ENCODE measurements at regions not wholly inside any gene's neighbourhood (a gene's known extent, or its start where the extent isn't known, plus 50 kb on each side); places are given as distances from the start of the nearest gene placed in this dataset.

DNA sequence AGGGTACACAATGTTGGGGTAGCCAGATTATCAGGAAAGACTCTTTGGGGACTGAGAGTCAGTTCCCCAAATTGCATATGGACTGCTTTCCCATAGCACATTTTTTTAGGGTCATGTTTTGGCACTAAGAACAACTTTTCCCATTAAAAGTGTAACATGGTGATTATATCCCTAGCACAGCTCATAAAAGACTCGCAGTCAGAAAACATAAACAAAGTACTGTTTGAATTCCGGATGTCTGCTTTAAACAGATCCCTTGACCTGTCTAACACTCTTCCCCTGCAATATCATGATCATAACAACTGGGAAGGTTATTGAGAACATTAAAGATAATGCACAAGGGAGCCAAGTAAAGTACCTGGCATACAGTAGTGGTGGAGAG, 262.2 kb downstream of the ASXL3 start:
- H3K4me2 ChIP-seq (ENCODE audit: low read length): no peak overlapping the region
- TF ChIP-seq EZH2 (IDR thresholded peaks at IDR 0.05; ENCODE audit: insufficient read depth, low read length): no peak
- TF ChIP-seq, protein P1, sequence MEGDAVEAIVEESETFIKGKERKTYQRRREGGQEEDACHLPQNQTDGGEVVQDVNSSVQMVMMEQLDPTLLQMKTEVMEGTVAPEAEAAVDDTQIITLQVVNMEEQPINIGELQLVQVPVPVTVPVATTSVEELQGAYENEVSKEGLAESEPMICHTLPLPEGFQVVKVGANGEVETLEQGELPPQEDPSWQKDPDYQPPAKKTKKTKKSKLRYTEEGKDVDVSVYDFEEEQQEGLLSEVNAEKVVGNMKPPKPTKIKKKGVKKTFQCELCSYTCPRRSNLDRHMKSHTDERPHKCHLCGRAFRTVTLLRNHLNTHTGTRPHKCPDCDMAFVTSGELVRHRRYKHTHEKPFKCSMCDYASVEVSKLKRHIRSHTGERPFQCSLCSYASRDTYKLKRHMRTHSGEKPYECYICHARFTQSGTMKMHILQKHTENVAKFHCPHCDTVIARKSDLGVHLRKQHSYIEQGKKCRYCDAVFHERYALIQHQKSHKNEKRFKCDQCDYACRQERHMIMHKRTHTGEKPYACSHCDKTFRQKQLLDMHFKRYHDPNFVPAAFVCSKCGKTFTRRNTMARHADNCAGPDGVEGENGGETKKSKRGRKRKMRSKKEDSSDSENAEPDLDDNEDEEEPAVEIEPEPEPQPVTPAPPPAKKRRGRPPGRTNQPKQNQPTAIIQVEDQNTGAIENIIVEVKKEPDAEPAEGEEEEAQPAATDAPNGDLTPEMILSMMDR (IDR thresholded peaks at IDR 0.05; ENCODE audit: insufficient read depth, low read depth, low read length): no peak
- peaks cover 3% of the 10 kb centered on the region for H3K4me1 Mint-ChIP-seq (ENCODE audit: low read depth, unreplicated experiment)
- no peak overlapping the region for H2AFZ ChIP-seq (ENCODE audit: low read depth, low read length)
- H3K4me1 ChIP-seq (ENCODE audit: insufficient read depth, low read length): no peaks in the 10 kb centered on the region
- no peak overlapping the region for H3K27ac Mint-ChIP-seq (ENCODE audit: unreplicated experiment)
- H3K4me3 ChIP-seq (ENCODE audit: insufficient read depth, low read depth, low read length): no peak overlapping the region
- H3K4me3 Mint-ChIP-seq (ENCODE audit: unreplicated experiment): no peak overlapping the region
- no peaks in the 10 kb centered on the region for H3K9me3 ChIP-seq (ENCODE audit: insufficient read depth, low read depth, low read length)
- H3K9ac ChIP-seq (ENCODE audit: low read length): no peak overlapping the region
- no peaks in the 10 kb centered on the region for H4K20me1 ChIP-seq (ENCODE audit: insufficient read depth, low read length)
- H3K27me3 Mint-ChIP-seq (ENCODE audit: low read depth, unreplicated experiment): no peaks in the 10 kb centered on the region
- FAIRE-seq: no peak
- no peak overlapping the region for H3K27ac ChIP-seq (ENCODE audit: low read depth, low read length)
- H3K36me3 Mint-ChIP-seq (ENCODE audit: low read depth, unreplicated experiment): no peaks in the 10 kb centered on the region
- no peak for DNase-seq (ENCODE audit: low read depth)
- H3K9me3 Mint-ChIP-seq (ENCODE audit: unreplicated experiment): no peaks in the 10 kb centered on the region
- no peaks in the 10 kb centered on the region for H3K79me2 ChIP-seq (ENCODE audit: insufficient read depth, low read length)
- H3K36me3 ChIP-seq (ENCODE audit: insufficient read depth, low read length): no peaks in the 10 kb centered on the region
- no peaks in the 10 kb centered on the region for H3K27me3 ChIP-seq (ENCODE audit: insufficient read depth, low read length)

DNA sequence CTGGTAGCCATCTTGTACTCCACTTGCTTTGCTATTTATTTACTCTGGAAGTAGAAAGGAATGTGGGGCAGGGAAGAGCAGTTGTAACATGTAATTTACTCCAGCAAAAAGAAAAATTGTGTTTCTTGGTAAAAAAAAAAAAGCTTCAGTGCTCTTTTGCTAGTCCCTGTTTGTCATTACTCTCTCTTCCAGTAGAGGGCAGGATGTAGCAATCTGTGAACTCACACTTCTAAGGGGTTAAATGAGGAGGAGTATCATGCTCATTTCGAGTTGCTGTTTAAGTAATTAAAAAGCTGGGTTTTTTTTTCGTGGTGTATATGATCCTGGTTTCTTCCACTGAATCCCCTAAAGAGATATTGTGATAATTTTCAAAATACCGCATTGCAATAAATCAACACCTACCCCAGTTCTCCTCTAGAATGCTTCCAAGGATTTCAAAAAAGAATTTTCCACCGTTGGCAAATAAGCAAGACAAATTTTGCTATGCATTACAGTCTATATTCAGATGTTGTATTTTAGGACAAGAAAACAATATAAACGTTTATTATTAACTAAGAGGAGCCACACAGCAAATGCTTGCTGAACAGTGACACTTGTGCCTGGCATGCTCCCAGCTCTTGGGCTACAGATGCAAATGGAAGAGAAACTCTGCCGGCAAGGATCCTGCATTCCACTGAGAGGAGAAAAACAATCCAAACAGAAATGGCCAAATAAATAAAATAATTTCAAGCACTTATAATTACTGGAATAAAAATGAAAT, 261.6 kb downstream of the ASXL3 start:
- DNase-seq (ENCODE audit: low read depth) (peak; percentile 34), FAIRE-seq (no peak)
- Mint-ChIP-seq H3K27ac (ENCODE audit: unreplicated experiment) (no peak overlapping the region), H3K27me3 (ENCODE audit: low read depth, unreplicated experiment) (no peaks in the 10 kb centered on the region), H3K4me3 (ENCODE audit: unreplicated experiment) (no peak overlapping the region), H3K4me1 (ENCODE audit: low read depth, unreplicated experiment) (peaks cover 3% of the 10 kb centered on the region), H3K36me3 (ENCODE audit: low read depth, unreplicated experiment) (no peaks in the 10 kb centered on the region), H3K9me3 (ENCODE audit: unreplicated experiment) (no peaks in the 10 kb centered on the region)
- H3K4me2 ChIP-seq (ENCODE audit: low read length): no peak overlapping the region
- no peak overlapping the region for H3K27ac ChIP-seq (ENCODE audit: low read depth, low read length)
- H3K9me3 ChIP-seq (ENCODE audit: insufficient read depth, low read depth, low read length): no peaks in the 10 kb centered on the region
- no peak overlapping the region for H3K9ac ChIP-seq (ENCODE audit: low read length)
- H3K4me3 ChIP-seq (ENCODE audit: insufficient read depth, low read depth, low read length): no peak overlapping the region
- no peaks in the 10 kb centered on the region for H3K79me2 ChIP-seq (ENCODE audit: insufficient read depth, low read length)
- no peaks in the 10 kb centered on the region for H3K4me1 ChIP-seq (ENCODE audit: insufficient read depth, low read length)
- TF ChIP-seq, protein P1 (IDR thresholded peaks at IDR 0.05; ENCODE audit: insufficient read depth, low read depth, low read length): peak; percentile 83
- no peak for TF ChIP-seq EZH2 (IDR thresholded peaks at IDR 0.05; ENCODE audit: insufficient read depth, low read length)
- no peak overlapping the region for H2AFZ ChIP-seq (ENCODE audit: low read depth, low read length)
- H4K20me1 ChIP-seq (ENCODE audit: insufficient read depth, low read length): no peaks in the 10 kb centered on the region
- H3K36me3 ChIP-seq (ENCODE audit: insufficient read depth, low read length): no peaks in the 10 kb centered on the region
- no peaks in the 10 kb centered on the region for H3K27me3 ChIP-seq (ENCODE audit: insufficient read depth, low read length)

DNA sequence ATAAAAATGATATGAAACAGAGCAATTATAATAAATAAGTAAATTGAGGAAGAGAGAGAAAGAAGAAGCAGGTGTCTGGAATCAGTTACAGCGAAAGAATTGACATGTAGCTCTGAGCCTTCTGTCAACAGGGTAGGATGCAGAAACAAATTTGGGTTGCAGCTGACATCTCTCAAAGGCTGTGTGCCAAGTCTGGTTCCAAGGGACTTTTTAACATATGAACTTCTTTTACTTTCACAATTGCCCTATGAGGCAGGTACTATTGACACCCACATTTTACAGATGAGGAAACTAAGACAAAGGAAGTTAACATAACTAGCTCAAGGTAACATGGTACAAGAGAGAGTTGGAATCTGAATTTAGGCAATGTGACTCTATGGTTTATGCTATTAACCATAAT, 260.0 kb downstream of the ASXL3 start:
- Histone ChIP-seq H3K4me2 (ENCODE audit: low read length) (no peak overlapping the region), H3K27ac (ENCODE audit: low read depth, low read length) (no peak overlapping the region), H3K4me3 (ENCODE audit: insufficient read depth, low read depth, low read length) (no peak overlapping the region), H3K27me3 (ENCODE audit: insufficient read depth, low read length) (no peaks in the 10 kb centered on the region), H3K9ac (ENCODE audit: low read length) (no peak overlapping the region), H4K20me1 (ENCODE audit: insufficient read depth, low read length) (no peaks in the 10 kb centered on the region), H3K9me3 (ENCODE audit: insufficient read depth, low read depth, low read length) (no peaks in the 10 kb centered on the region), H2AFZ (ENCODE audit: low read depth, low read length) (no peak overlapping the region), H3K36me3 (ENCODE audit: insufficient read depth, low read length) (no peaks in the 10 kb centered on the region), H3K79me2 (ENCODE audit: insufficient read depth, low read length) (no peaks in the 10 kb centered on the region), H3K4me1 (ENCODE audit: insufficient read depth, low read length) (no peaks in the 10 kb centered on the region)
- Mint-ChIP-seq H3K36me3 (ENCODE audit: low read depth, unreplicated experiment) (no peaks in the 10 kb centered on the region), H3K27me3 (ENCODE audit: low read depth, unreplicated experiment) (no peaks in the 10 kb centered on the region), H3K9me3 (ENCODE audit: unreplicated experiment) (no peaks in the 10 kb centered on the region), H3K4me3 (ENCODE audit: unreplicated experiment) (no peak overlapping the region), H3K27ac (ENCODE audit: unreplicated experiment) (no peak overlapping the region), H3K4me1 (ENCODE audit: low read depth, unreplicated experiment) (peaks cover 3% of the 10 kb centered on the region)
- no peak for TF ChIP-seq EZH2 (IDR thresholded peaks at IDR 0.05; ENCODE audit: insufficient read depth, low read length)
- TF ChIP-seq, protein P1 (IDR thresholded peaks at IDR 0.05; ENCODE audit: insufficient read depth, low read depth, low read length): no peak
- FAIRE-seq: no peak
- no peak for DNase-seq (ENCODE audit: low read depth)

Measured in astrocyte (in vitro differentiated cells and primary cell).